MM.1S (cell line): ENCODE measurements at regions not wholly inside any gene's neighbourhood (a gene's known extent, or its start where the extent isn't known, plus 50 kb on each side); places are given as distances from the start of the nearest gene placed in this dataset.

Source experiments
- EZH2 ChIP-seq: fragments of 300-600 bp; sonication (generic); optimal IDR thresholded peaks from 2 replicates; pipeline ENCODE3; 2017; ENCODE audit warnings: low read depth, mild to moderate bottlenecking, antibody characterized with exemption, low read length, mixed read lengths
- EZH2phosphoT487 ChIP-seq: fragments of 300-600 bp; sonication (generic); IDR thresholded peaks from 2 replicates; pipeline ENCODE4 v1.6.1; 2018; ENCODE audit warnings: antibody characterized with exemption, low read length
- TF ChIP-seq, protein P1 (sequence below): fragments of 300-600 bp; sonication (generic); IDR thresholded peaks from 2 replicates; pipeline ENCODE4 v1.5.1; 2016; ENCODE audit warnings: antibody characterized with exemption, low read length, mixed read lengths

DNA sequence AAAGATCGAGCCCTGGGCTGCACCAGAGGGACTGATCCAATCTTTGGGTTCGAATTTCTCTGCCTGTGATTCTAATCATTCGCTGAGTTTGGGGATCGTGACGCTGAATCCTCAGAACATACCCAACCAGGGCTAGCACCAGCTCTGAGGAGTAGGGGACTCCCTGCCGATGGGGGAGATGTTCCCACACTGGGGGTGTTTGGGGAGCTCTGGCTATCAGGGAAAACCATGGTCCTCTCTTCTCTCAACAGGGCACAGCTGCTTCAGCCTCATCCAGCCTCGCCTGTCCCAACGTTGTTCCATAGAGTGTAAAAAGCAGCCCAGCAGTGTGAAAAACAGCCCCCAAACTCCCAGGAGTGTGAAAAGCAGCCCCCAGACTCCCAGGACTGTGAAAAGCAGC is 136.6 kb downstream of the ANKRD60 start:
- TF ChIP-seq EZH2 = no peak
- TF ChIP-seq, protein P1, sequence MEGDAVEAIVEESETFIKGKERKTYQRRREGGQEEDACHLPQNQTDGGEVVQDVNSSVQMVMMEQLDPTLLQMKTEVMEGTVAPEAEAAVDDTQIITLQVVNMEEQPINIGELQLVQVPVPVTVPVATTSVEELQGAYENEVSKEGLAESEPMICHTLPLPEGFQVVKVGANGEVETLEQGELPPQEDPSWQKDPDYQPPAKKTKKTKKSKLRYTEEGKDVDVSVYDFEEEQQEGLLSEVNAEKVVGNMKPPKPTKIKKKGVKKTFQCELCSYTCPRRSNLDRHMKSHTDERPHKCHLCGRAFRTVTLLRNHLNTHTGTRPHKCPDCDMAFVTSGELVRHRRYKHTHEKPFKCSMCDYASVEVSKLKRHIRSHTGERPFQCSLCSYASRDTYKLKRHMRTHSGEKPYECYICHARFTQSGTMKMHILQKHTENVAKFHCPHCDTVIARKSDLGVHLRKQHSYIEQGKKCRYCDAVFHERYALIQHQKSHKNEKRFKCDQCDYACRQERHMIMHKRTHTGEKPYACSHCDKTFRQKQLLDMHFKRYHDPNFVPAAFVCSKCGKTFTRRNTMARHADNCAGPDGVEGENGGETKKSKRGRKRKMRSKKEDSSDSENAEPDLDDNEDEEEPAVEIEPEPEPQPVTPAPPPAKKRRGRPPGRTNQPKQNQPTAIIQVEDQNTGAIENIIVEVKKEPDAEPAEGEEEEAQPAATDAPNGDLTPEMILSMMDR = no peak
- no peak for TF ChIP-seq EZH2phosphoT487
